Retina (tissue), 1 donor: ENCODE measurements at regions not wholly inside any gene's neighbourhood (a gene's known extent, or its start where the extent isn't known, plus 50 kb on each side); places are given as distances from the start of the nearest gene placed in this dataset.
A peak's percentile ranks its signal among the peaks of the same experiment; 100 is the strongest.
"Not testable (repeated sequence)": the region's sequence is repeated elsewhere in the genome, so short reads cannot be mapped to it uniquely, and the experiment has no call there.

Experiments used
- DNase-seq: peaks from one replicate; pipeline ENCODE4 v3.0.0-alpha.2; 2016

GRCh38 chr4:186481998-186482790 is 73.2 kb downstream of the MTNR1A start:
- DNase-seq, result peak; percentile 23

GRCh38 chr4:186475202-186475601 is 80.2 kb downstream of the MTNR1A start:
- DNase-seq, result no peak

GRCh38 chr4:186473933-186474332 is 81.4 kb downstream of the MTNR1A start:
- DNase-seq, result no peak

- DNase-seq, result peak; percentile 48
Observed at GRCh38 chr4:186472948-186473347, 82.4 kb downstream of the MTNR1A start.

- DNase-seq, result no peak
Observed at GRCh38 chr4:186471441-186471840, 83.9 kb downstream of the MTNR1A start.

- DNase-seq, result no peak
Observed at GRCh38 chr4:186458050-186458449, 97.3 kb downstream of the MTNR1A start.

DNA sequence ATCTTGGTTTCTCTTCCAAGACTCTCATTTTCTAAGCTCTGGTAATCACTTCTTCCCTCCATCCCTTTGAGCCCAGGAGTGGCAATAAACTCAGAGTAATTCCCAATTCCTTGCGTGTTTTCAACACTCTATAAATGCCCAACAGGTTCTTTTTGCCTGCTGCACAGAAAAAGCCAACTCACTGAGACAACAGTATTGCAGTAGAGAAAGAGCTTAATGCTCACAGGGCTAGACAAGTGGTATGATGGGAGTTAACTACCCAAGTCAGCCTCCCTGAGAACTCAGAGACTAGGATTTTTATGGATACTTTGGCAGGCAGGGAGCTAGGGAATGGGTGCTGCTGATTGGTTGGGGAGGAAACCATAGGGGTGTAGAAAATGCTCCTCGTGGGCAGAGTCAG is 103.4 kb downstream of the MTNR1A start:
- DNase-seq, result no peak

DNA sequence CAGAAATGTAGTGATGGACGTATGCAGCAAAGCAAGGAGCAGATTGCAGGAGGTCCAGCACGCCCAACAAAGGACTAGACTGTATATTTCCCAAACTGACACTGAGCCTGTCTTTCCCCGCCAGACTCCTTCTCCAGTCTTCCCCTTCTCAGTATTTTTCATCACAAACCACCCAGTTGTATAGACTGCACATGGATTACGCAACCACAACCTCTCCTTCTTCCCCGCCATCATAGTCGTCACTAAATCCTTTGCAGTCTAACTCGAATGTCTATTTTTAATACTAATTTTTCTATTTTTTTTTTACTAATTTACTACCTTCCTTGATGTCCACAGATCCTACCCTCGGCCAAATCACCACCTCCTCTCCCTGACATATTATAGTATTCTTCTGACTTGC is 105.4 kb downstream of the MTNR1A start:
- no peak for DNase-seq

DNA sequence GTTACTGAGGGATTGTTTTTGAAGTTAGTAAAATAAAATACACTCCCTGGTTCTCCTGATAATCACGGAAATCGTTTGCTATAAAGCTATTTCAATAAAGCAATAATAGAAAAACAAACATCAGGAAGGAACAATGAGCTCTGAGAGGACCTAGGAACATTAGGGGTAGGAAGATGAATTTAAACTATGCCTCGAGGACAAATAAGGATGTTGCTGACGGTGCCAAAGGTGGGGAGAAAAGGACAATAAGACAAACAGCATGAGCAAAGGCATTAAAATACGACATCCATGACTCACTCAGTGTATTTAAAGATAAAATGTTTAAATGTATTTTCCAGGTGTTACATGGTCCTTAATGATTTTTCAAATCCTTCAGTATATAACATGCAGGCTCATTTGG is 110.3 kb downstream of the MTNR1A start:
- no peak for DNase-seq

DNA sequence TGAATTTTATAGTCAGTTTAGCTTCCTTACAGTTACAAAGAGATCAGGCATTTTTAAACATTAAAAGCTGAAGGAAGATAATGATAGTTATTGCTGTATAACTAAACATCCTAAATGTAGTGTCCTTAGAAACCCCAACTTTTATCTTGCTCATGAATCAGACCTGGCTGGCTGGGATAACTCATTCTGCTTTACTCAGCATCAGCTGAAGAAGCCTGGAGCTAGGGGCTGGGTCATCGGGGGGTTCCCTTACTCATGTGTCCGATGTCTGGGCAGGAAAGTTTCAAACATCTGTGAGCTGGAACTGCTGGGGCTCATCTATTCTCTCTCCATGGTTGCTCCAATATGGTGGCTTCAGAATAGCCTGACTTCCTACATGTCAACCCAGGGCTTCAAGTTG is 113.9 kb downstream of the MTNR1A start:
- no peak for DNase-seq

- no peak for DNase-seq
Observed at GRCh38 chr4:186428481-186428880, 126.9 kb downstream of the MTNR1A start.

- no peak for DNase-seq
Observed at GRCh38 chr4:186424745-186425144, 130.6 kb downstream of the MTNR1A start.

DNA sequence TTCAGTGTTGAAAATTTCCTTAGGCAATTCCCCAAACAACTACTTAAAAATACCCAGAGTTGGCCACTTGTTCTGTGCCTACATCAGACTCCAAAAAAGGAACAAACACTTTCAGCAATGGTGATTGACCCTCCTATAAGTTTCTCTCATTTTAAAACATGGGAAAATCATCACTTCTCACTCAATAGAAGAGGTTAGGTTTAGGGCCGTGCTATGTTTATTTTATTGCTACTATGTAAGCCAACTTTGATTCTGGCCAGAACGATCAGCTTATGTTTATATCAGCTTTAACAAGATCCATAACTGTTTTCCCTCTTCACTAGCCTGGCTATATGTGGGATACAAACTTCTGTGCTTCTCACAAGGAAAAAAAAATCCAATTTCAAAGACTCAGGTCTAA is 133.1 kb downstream of the MTNR1A start:
- DNase-seq, result no peak

GRCh38 chr4:186416451-186417060 is 138.8 kb downstream of the MTNR1A start:
- no peak for DNase-seq

- DNase-seq, result no peak
Observed at GRCh38 chr4:186414390-186414789, 141.0 kb downstream of the MTNR1A start.

GRCh38 chr4:186405957-186406356 is 140.0 kb downstream of the F11 start:
- no peak for DNase-seq

DNA sequence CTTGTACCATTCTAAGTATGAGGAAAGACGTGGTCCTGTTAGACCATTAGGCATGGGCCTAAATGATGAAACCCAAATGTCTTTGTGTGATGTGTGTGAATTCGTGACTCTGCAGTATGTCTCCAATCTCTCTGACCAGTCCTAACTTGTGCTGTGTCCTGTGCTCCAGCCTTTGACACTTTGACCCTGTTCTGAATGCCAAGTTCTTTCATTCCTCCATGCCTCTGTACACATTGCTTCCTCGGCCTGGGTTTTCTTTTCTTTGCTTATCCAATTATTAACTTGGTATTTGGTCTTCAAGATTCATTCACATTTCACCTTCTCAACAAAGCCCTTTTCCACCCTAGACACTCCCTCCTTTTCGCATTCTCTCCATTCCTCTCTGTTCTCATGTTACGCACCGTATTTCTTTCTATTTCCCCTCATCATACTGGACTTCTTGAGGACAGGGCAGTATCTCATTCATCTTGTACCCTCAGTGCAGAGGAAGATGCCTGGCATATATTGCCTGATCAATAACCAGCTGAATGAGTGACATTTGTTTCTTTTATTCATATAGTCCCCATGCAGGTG is 138.7 kb downstream of the F11 start:
- DNase-seq, result no peak

DNA sequence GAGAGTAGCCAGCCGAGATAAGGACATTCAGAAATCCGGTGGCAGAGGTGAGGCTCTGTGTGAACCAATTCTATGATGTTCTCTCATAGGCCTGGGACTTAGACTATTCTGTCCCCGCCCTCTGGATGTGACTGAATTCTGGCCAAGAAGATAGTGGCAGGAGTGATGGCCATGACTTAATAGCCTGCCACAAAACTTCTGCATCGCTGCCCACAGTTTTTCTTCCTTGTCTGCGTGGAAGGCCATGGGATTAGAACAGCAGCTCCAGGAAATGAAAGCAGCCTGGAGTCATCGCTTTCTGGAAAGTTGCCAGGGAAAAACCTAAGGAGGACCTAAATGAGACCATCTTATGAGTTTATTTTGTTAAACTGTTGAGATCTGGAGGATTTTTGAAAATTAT is 134.7 kb downstream of the F11 start:
- no peak for DNase-seq

GRCh38 chr4:186392017-186392416 is 126.0 kb downstream of the F11 start:
- peak; percentile 57 for DNase-seq

- DNase-seq, result not testable (repeated sequence)
Observed at GRCh38 chr4:186384328-186384727, 118.3 kb downstream of the F11 start.

- DNase-seq, result peak; percentile 17
Observed at GRCh38 chr4:186368281-186368680, 102.3 kb downstream of the F11 start.

DNA sequence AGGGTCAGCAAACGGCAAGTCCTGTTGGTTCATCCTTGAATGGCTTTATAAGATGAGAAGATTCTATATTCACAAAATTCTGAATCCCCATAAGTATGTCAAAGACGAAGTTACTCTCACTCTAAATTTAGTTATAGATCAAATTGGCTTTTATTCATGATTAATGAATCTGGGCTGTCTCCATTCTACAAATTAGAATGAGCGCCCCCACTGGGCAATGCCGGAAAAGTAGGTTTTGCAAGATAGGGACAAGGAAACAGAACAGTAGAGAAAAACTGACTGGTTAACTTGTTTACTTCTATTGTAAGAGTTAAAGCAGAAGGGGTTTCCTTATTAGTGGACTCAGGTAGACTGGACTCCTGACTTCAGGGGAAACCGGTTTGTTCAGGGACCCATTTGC is 100.3 kb downstream of the F11 start:
- DNase-seq, result no peak

GRCh38 chr4:186363038-186363437 is 97.0 kb downstream of the F11 start:
- DNase-seq, result not testable (repeated sequence)

GRCh38 chr4:186360551-186360950 is 94.6 kb downstream of the F11 start:
- DNase-seq, result no peak
